Neural cell (in vitro differentiated cells): ENCODE measurements at regions not wholly inside any gene's neighbourhood (a gene's known extent, or its start where the extent isn't known, plus 50 kb on each side); places are given as distances from the start of the nearest gene placed in this dataset.

Experiments
- H2AFZ ChIP-seq: fragments of 200-600, 300-800 bp; sonication (generic), shearing (Covaris generic); 2 replicates; pipeline ENCODE4 v1.6.0; 2014; ENCODE audit warnings: low read depth, mild to moderate bottlenecking, antibody characterized with exemption, low read length, moderate library complexity
- H3F3A ChIP-seq: fragments of 200-600 bp; shearing (Covaris generic); 2 replicates; pipeline ENCODE4 v1.6.1; 2016; ENCODE audit warnings: mild to moderate bottlenecking, moderate library complexity, mixed read lengths, antibody characterized with exemption, low read length; ENCODE audit not compliant: insufficient read depth, poor library complexity, severe bottlenecking
- H3K27ac ChIP-seq: fragments of 200-600, 300-800 bp; sonication (generic), shearing (Covaris generic); 2 replicates; pipeline ENCODE4 v1.5.1; 2014; ENCODE audit warnings: mild to moderate bottlenecking, low read length, moderate library complexity
- H3K27me3 ChIP-seq: fragments of 300-800, 200-600 bp; sonication (generic), shearing (Covaris generic); 2 replicates; pipeline ENCODE4 v1.6.0; 2014; ENCODE audit warnings: mild to moderate bottlenecking, low read depth, low read length, moderate library complexity; ENCODE audit not compliant: insufficient read depth
- H3K36me3 ChIP-seq: fragments of 300-800, 200-600 bp; sonication (generic), shearing (Covaris generic); 2 replicates; pipeline ENCODE4 v1.5.1; 2014; ENCODE audit warnings: mild to moderate bottlenecking, antibody characterized with exemption, low read length, moderate library complexity; ENCODE audit not compliant: insufficient read depth
- H3K4me2 ChIP-seq: fragments of 300-800, 200-600 bp; sonication (generic), shearing (Covaris generic); 2 replicates; pipeline ENCODE4 v1.6.0; 2014; ENCODE audit warnings: mild to moderate bottlenecking, low read length
- H3K4me3 ChIP-seq: fragments of 300-800, 200-600 bp; sonication (generic), shearing (Covaris generic); 2 replicates; pipeline ENCODE4 v1.5.1; 2014; ENCODE audit warnings: mild to moderate bottlenecking, low read length, moderate library complexity
- H3K79me2 ChIP-seq: fragments of 200-600 bp; shearing (Covaris generic); replicated peaks from 2 replicates; pipeline ENCODE4 v1.6.0; 2014; ENCODE audit warnings: mild to moderate bottlenecking, low read length, moderate library complexity; ENCODE audit not compliant: insufficient read depth
- H3K9ac ChIP-seq: fragments of 300-800, 200-600 bp; sonication (generic), shearing (Covaris generic); 2 replicates; pipeline ENCODE4 v1.6.1; 2016; ENCODE audit warnings: mild to moderate bottlenecking, low read length, mixed read lengths
- H3K9me2 ChIP-seq: fragments of 200-600 bp; shearing (Covaris generic); 2 replicates; pipeline ENCODE4 v1.6.1; 2016; ENCODE audit warnings: mild to moderate bottlenecking, low read length, mixed read lengths; ENCODE audit not compliant: insufficient read depth
- H3K9me3 ChIP-seq: fragments of 200-600, 300-800 bp; sonication (generic), shearing (Covaris generic); 2 replicates; pipeline ENCODE4 v1.6.1; 2016; ENCODE audit warnings: mild to moderate bottlenecking, mixed run types, low read length, moderate library complexity, mixed read lengths
- H4K20me1 ChIP-seq: fragments of 200-600 bp; shearing (Covaris generic); 2 replicates; pipeline ENCODE4 v1.6.1; 2016; ENCODE audit warnings: mild to moderate bottlenecking, mixed run types; ENCODE audit not compliant: insufficient read depth
- CTCF ChIP-seq: fragments of 450-650 bp; IDR thresholded peaks from 2 replicates; pipeline ENCODE4 v1.5.1; 2014; ENCODE audit warnings: antibody characterized with exemption, mild to moderate bottlenecking, moderate library complexity; ENCODE audit not compliant: poor library complexity, severe bottlenecking
- EP300 ChIP-seq: fragments of 450-650 bp; conservative IDR thresholded peaks from 2 replicates; pipeline ENCODE4 v1.6.1; 2014; ENCODE audit warnings: antibody characterized with exemption, mild to moderate bottlenecking, moderate library complexity; ENCODE audit not compliant: poor library complexity, severe bottlenecking
- EZH2 ChIP-seq: fragments of 200-600, 300-800 bp; shearing (Covaris generic), sonication (generic); IDR thresholded peaks from 2 replicates; pipeline ENCODE4 v1.6.1; 2014; ENCODE audit warnings: antibody characterized with exemption, low read length, borderline replicate concordance, mild to moderate bottlenecking; ENCODE audit not compliant: insufficient read depth, poor library complexity, severe bottlenecking
- MXI1 ChIP-seq: fragments of 450-650 bp; conservative IDR thresholded peaks from 2 replicates; pipeline ENCODE4 v1.6.1; 2014; ENCODE audit warnings: antibody characterized with exemption, mild to moderate bottlenecking; ENCODE audit not compliant: poor library complexity, severe bottlenecking
- POLR2AphosphoS5 ChIP-seq: IDR thresholded peaks from 2 replicates; pipeline ENCODE4 v1.6.1; 2012
- RAD21 ChIP-seq: fragments of 450-650 bp; conservative IDR thresholded peaks from 2 replicates; pipeline ENCODE4 v1.6.1; 2014; ENCODE audit warnings: antibody characterized with exemption, mild to moderate bottlenecking, moderate library complexity
- REST ChIP-seq: IDR thresholded peaks from 2 replicates; pipeline ENCODE4 v1.6.1; 2012; ENCODE audit warnings: borderline replicate concordance
- SMC3 ChIP-seq: fragments of 450-650 bp; conservative IDR thresholded peaks from 2 replicates; pipeline ENCODE4 v1.6.1; 2014; ENCODE audit warnings: antibody characterized with exemption, mild to moderate bottlenecking, moderate library complexity; ENCODE audit not compliant: poor library complexity
- TAF1 ChIP-seq: IDR thresholded peaks from 2 replicates; pipeline ENCODE4 v1.6.1; 2012; ENCODE audit warnings: low read depth

GRCh38 chr4:27620886-27621285 lies 760.2 kb downstream of the STIM2 start (continued):
- no peak for TF ChIP-seq CTCF

GRCh38 chr4:27624749-27625148 lies 764.1 kb downstream of the STIM2 start:
- Histone ChIP-seq H3K27ac (no peak overlapping the region), H3F3A (no peaks in the 10 kb centered on the region), H3K9ac (no peak overlapping the region), H3K9me3 (no peaks in the 10 kb centered on the region), H2AFZ (no peak overlapping the region), H3K4me3 (no peak overlapping the region), H3K36me3 (no peaks in the 10 kb centered on the region), H3K79me2 (no peaks in the 10 kb centered on the region), H3K9me2 (no peaks in the 10 kb centered on the region), H4K20me1 (no peaks in the 10 kb centered on the region), H3K27me3 (no peaks in the 10 kb centered on the region), H3K4me2 (no peak overlapping the region)
- TF ChIP-seq TAF1 (no peak), MXI1 (no peak), RAD21 (no peak), REST (no peak)

- Histone ChIP-seq H3K9me3 (no peaks in the 10 kb centered on the region), H4K20me1 (no peaks in the 10 kb centered on the region), H3K9me2 (peaks cover 3% of the 10 kb centered on the region), H3K4me3 (no peak overlapping the region), H3K36me3 (no peaks in the 10 kb centered on the region), H3F3A (no peaks in the 10 kb centered on the region), H3K27ac (no peak overlapping the region), H3K27me3 (no peaks in the 10 kb centered on the region), H3K4me2 (no peak overlapping the region), H3K9ac (no peak overlapping the region), H2AFZ (no peak overlapping the region), H3K79me2 (no peaks in the 10 kb centered on the region)
- TF ChIP-seq MXI1 = no peak
- no peak for TF ChIP-seq TAF1
- TF ChIP-seq CTCF = no peak
- TF ChIP-seq EZH2 = no peak
- TF ChIP-seq SMC3 = no peak
- TF ChIP-seq POLR2AphosphoS5 = no peak
- no peak for TF ChIP-seq EP300
- no peak for TF ChIP-seq REST
- TF ChIP-seq RAD21 = no peak
These were observed 768.0 kb downstream of the STIM2 start for GRCh38 chr4:27628609-27629008.
